GM10248 (cell line): ENCODE measurements at regions not wholly inside any gene's neighbourhood (a gene's known extent, or its start where the extent isn't known, plus 50 kb on each side); places are given as distances from the start of the nearest gene placed in this dataset.

Source experiments
- CTCF ChIA-PET: fragments of 300-600 bp; sonication (Branson Sonifier 250); formaldehyde crosslinking; extraction: SDS; loops from one replicate; lab custom pipeline; 2021; ENCODE audit warnings: antibody characterized with exemption; lab: Yijun Ruan, JAX
- POLR2A ChIA-PET: fragments of 350-650 bp; sonication (Branson Sonifier 250); formaldehyde crosslinking; extraction: SDS; loops from one replicate; lab custom pipeline; 2020; ENCODE audit warnings: antibody characterized with exemption; lab: Yijun Ruan, JAX
- DNase-seq: peaks from one replicate; pipeline ENCODE4 v3.0.0; 2012; ENCODE audit errors: extremely low spot score
- TF ChIP-seq, protein P1 (sequence below): IDR thresholded peaks from 2 replicates; pipeline ENCODE4 v1.5.1; 2012; ENCODE audit warnings: mild to moderate bottlenecking, low read depth; ENCODE audit errors: extremely low read depth, missing control alignments, control extremely low read depth

DNA sequence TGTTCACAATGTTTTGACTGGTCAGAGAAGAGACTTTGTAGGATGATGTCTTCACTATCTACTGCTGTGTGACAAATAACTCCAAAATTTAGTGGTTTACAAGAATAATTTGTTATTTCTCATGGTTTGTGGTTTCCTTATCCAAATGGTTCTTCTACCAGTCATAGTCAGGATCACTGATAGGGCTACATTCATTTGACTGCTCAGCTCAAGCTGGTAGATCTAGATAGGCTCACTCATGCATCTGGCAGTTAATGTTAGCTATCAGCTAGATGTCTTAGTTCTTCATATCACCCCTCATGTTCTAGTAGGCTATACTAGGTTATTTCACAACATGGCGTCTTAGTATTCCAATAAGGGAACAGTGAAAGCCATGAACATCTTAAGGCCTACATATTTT, 131.0 kb downstream of the ID4 start:
- TF ChIP-seq, protein P1, sequence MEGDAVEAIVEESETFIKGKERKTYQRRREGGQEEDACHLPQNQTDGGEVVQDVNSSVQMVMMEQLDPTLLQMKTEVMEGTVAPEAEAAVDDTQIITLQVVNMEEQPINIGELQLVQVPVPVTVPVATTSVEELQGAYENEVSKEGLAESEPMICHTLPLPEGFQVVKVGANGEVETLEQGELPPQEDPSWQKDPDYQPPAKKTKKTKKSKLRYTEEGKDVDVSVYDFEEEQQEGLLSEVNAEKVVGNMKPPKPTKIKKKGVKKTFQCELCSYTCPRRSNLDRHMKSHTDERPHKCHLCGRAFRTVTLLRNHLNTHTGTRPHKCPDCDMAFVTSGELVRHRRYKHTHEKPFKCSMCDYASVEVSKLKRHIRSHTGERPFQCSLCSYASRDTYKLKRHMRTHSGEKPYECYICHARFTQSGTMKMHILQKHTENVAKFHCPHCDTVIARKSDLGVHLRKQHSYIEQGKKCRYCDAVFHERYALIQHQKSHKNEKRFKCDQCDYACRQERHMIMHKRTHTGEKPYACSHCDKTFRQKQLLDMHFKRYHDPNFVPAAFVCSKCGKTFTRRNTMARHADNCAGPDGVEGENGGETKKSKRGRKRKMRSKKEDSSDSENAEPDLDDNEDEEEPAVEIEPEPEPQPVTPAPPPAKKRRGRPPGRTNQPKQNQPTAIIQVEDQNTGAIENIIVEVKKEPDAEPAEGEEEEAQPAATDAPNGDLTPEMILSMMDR = no peak
- ChIA-PET CTCF (interaction anchor here (1.5 kb wide), 1 partner anchor 33 kb away, joined by 3 read pairs; no protein-coding TSS in a partner anchor), POLR2A (no interaction called here)
- no peak for DNase-seq

DNA sequence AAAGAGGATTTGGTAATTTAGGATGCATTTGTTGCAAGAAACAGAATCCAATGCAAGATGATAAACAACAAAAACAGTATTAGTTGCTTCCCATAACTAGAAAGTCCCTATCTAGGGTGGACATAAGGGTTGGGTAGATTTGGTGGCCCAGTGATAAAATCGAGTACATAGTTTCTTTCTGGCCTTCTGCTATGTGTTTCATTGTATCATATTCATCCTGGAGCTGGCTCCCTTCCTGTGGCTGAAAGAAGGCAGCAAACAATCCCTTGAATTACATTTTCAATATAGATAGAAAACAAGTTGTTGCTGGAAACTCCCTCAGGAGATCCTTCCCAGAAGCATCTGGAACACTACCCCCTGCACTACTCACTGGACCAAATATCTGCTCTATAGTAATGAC, 135.1 kb downstream of the ID4 start:
- ChIA-PET CTCF (interaction anchor here (1.2 kb wide), 1 partner anchor 34 kb away, joined by 3 read pairs; no protein-coding TSS in a partner anchor), POLR2A (no interaction called here)
- TF ChIP-seq, protein P1 = no peak
- no peak for DNase-seq

DNA sequence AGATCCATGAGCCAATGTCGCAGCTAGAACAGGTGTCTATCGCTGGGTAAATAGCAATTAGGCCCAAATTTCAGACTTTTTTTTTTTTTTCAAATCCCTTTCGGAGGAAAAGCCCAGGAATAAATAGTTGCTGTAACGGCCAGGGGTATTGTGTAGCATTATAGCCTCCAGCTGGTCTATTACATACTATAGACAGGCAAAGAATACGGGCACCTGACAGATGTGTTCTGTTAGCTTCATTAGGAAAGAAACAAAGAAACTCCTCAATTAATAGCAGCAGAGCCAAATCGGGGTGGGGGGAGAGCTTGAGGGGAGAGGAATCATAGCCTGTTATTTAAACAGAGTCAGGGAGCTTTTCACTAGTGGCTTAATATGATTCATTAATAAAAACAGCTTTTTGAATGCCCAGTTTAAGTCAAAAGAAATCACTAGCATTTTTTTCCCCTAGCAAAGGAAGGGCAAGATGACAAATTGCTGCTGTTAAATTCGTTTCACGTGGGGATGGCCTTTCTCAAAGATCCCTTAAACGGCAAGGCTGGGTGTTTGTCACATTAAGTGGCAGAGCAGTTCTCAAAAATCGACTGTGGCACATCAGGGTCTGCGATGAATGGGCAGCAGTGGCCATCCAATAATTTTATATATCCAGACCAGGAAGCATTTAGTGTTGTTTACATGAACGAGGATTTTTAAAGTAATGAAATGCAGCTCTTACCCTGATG, 139.4 kb downstream of the ID4 start:
- TF ChIP-seq, protein P1 = no peak
- ChIA-PET CTCF (no interaction called here), POLR2A (no interaction called here)
- no peak for DNase-seq

DNA sequence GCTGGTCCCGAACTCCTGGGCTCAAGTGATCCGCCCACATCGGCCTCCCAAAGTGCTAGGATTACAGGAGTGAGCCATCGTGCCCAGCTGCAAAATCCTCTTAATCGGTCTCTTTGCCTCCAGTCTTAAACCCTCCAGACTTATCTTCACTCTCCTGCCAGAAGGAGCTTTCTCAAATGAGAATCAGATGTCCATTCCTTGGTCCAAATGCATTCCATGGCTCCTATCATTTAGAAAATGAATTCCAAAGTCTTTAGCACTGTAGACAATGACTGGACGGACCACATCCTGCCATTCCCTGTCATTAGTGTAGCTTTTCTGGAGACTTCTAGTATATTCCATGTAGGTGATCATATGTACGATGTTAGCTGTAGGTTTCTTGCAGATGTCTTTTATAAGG, 141.9 kb downstream of the ID4 start:
- DNase-seq = no peak
- TF ChIP-seq, protein P1 = no peak
- ChIA-PET POLR2A (no interaction called here), CTCF (interaction anchor here (1.3 kb wide), 1 partner anchor 28 kb away, joined by 3 read pairs; no protein-coding TSS in a partner anchor)

DNA sequence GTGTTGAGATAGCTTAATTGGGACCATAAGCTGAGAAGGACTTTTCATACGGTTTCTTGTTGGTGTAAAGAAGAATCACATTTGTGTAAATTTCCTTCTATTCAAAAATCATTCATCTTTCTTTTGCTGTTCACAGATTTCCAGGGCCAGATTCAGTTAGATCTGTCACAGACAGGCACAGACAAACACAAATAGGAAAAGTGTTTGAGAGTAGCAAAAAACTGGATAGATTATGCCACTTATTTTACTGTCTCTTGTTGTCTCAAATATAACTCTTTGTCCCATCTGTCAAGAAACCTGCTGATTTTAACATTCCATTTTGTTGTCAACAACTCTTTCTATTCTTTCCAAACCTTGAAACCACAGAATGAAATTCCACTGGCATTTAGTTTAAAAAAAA, 142.8 kb downstream of the ID4 start:
- POLR2A ChIA-PET = no interaction called here
- TF ChIP-seq, protein P1 = no peak
- CTCF ChIA-PET = no interaction called here
- no peak for DNase-seq

DNA sequence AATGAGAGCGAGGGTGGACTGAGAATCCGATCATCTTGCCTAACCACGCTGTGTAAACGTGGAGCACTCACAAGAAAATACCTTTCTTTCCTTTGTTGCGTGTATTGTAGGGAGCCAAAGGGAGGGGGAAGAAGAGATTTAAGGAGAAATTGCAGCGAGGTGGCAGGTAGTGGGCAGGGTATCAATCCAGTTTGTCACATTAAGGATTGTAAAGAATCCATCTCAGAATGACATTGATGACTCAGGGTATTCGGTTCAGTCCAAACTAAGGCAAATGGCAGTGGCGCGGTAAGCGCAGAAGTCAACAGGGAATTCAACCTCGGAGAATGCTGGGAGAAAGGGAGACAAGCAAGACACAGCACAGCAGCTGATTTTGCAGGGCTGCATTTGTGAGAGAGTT, 146.2 kb downstream of the ID4 start:
- TF ChIP-seq, protein P1 = no peak
- CTCF ChIA-PET = no interaction called here
- no peak for DNase-seq
- POLR2A ChIA-PET = no interaction called here
